Muscle of back (tissue), 3 donors: ENCODE measurements at regions not wholly inside any gene's neighbourhood (a gene's known extent, or its start where the extent isn't known, plus 50 kb on each side); places are given as distances from the start of the nearest gene placed in this dataset.
"Not testable (repeated sequence)": the region's sequence is repeated elsewhere in the genome, so short reads cannot be mapped to it uniquely, and the experiment has no call there.

ENCODE experiments used
- DNase-seq, 3 donors: peaks; one replicate each; pipeline versions ENCODE4 v3.0.0 to v3.0.0-alpha.2; 2013

DNA sequence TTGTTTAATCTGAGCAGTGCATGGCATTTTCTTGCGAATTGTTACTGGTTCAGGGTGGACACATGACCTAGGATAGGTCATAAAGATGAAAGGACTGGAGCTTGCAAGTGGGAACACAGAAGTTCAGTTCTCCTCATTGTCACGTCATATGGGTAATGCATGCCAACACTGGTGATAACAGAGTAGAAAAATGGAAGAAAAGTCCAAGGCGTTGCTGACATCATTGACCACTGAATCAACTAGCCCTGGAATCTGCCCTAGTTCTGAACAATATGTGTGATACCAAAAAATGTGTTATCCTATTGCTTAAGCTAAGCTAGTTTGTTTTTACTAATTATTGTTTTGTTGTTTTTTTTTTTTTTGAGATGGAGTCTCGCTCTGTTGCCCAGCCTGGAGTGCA lies 234.2 kb upstream of the MAF start:
- DNase-seq, result no peak

DNA sequence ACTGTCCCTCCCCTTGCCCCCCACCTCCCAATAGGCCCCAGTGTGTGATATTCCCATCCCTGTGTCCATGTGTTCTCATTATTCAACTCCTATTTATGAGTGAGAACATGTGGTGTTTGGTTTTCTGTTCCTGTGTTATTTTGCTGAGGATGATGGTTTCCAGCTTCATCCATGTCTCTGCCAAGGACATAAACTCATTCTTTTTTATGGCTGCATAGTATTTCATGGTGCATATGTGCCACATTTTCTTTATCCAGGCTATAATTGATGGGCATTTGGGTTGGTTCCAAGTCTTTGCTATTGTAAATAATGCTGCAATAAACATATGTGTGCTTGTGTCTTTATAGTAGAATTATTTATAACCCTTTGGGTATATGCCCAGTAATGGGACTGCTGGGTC lies 233.5 kb upstream of the MAF start:
- not testable (repeated sequence) for DNase-seq

DNA sequence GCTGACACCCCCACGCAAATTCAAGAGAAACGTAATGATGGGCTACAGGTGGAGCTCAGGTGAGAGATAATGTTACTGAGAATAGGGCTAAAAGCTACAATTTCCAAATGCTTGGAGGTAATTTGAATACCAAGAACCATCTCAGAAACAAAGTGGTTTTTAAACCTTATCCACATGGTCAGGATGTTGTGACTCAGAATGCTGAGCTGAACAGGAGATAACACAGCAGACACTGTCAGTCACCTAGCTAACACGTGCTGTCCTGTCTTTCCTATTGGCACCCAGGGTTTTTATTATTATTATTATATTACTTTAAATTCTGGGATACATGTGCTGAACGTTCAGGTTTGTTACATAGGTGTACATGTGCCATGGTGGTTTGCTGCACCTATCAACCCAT lies 233.0 kb upstream of the MAF start:
- DNase-seq, result no peak

DNA sequence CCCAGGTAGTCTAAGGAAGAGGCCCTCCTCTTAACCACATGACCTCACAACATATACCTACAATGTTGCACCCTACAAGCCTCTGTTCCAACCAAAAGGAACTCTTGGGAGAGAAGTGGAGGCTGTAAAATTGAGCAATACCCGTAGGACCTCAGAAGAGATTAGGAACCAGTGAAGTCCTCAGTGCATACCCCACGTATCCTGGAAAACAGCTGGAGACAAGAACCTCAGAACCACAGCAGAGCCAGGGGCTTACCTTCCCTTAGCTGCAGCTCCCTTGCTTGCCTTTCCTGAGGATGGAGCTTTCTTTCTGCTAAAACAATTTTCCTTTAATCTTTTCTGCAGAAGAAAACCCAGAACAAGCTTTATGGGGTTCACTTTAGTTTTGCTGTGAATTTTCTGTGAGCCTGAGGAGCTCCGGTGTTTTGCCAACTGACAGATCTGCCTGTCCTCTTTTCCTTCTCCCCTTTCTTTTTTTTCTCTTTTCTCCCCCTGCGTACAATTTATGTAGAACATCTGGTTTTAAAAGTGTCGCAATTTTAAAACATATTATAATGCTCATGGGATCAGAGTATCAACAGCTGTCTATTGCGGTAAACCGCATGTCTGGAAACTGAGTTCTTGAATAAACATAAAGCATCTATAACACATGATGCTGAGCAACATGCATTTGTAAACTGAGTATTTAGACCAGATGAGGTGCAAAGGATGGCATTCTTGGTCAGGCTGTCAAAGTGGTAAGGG lies 226.4 kb upstream of the MAF start:
- DNase-seq, result peak in 2 of 3 donors; percentile 22 to 72

DNA sequence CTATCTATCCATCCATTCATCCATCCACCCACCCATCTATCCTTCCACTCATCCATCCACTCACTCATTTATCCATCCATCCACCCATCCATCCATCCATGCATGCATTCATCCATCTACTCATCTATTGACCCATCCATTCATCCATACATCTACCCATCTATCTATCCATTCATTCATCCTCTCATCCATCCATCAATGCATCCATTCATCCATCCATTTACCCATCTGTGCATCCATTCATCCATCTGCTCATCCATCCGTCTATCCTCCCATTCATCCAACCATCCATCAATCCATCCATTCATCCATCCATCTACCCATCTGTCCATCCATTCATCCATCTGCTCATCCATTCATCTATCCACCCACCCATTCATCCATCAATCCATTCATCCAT lies 224.5 kb upstream of the MAF start:
- no peak for DNase-seq

DNA sequence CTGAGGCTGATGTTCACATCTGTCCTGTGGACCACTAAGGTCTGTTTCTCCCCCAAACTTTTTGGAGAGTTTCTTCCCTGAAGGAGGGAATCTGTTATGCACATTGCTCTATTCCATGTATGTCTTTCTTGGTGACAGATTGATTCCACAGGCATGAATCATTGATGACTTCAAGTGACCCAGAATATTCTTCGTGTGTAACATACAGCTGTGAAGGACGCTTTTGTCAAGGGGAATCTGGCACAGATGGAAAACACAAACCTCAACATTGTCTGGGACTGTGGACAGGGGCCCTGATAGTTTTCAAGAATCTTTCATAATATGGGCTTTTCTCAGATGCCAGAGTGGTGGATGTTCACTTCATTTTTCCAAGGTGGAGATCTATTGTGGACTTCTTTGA lies 223.1 kb upstream of the MAF start:
- peak in 1 of 3 donors; percentile 41 for DNase-seq

DNA sequence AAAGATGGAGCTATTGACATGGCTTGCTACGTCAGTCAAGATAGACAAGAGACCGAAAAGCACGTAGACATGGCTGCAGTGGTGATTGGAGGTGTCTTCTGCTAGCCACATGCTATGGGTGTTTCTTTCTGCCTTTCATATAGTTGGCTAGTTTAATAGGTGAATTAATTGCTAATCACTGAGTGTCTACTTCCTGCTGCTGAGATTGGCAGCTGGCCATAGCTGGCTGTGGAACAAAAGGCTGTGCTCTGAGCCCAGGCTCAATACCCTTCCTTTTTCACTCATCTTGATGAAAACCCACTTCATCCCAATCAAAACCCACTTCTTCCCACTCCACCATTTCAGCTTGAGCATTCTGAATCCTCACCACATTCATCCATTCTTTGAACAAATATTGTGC lies 221.4 kb upstream of the MAF start:
- no peak for DNase-seq

DNA sequence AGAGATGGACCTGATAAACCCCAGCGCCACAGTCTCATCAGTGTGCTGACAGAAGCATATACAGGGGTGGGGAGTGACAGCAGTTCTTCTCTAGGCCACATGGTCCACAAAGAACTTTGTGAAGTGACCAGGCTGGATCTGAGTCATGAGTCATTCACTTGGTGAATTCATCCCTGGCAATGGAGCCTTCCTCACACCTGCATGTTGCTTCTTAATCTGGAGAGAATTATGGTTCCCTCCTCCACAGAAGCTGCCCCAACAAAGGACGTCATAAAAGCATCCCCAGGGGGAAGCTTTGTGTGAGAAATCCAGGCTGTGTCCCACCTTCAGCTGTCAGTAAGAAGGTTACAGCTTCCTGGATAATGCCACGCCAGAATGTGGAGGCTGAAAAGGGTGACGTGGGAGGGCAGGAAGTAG lies 215.6 kb upstream of the MAF start:
- peak in 2 of 3 donors; percentile 16 to 64 for DNase-seq

DNA sequence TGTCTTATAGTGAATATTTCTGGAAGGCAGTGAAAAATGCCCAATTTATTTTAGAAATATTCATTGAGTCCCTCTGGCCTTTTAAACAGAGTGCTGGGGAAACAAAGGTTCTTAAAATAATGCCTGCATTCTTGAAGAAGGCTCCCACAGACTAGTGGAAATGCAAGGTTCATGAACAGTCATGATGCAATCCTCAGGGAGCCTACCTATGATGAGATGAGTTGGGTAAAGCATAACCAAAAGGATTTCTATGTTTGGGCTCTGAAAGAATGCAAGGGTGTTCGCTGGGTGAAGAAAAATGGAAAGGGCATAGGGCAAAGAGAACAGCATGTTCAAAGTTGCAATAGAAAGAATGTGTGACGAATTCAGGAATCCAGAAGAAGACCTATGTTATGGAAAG lies 214.5 kb upstream of the MAF start:
- DNase-seq, result no peak

DNA sequence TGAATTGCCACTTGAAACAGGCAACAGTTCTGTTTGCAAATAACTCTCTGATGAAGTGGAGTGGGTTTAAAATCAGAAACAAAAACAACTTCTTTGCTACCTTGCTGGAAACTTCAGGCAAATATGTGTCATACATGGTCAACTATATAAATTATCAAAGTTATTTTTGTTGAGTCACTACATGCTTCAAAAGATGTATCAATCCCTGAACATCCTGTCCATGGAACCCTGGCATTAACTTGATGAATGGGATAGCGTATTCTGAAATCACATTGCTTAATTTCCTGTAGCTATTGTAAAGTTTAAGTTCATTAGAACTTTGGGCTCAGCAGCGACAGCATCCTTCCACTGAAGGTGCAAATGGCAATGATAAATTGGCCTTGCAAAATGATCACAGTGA lies 213.6 kb upstream of the MAF start:
- DNase-seq, result no peak

DNA sequence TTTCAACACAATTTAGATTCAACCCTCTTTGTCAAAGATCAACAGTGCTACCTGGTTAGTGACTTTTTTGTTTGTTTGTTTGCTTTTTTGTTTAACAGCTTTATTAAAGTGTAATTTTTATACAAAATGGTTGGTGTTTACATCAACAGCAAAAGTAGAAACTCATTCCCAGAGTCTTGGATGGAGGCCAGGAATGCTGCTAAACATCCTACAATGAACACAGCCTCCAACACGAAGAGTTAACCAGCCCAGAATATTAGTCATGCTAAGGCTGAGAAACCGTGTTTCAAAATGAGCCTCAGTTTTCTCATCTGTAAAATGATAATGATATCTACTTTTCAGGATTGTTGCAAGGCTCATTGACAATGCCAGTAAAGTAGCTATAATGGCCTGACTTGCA lies 211.0 kb upstream of the MAF start:
- no peak for DNase-seq

DNA sequence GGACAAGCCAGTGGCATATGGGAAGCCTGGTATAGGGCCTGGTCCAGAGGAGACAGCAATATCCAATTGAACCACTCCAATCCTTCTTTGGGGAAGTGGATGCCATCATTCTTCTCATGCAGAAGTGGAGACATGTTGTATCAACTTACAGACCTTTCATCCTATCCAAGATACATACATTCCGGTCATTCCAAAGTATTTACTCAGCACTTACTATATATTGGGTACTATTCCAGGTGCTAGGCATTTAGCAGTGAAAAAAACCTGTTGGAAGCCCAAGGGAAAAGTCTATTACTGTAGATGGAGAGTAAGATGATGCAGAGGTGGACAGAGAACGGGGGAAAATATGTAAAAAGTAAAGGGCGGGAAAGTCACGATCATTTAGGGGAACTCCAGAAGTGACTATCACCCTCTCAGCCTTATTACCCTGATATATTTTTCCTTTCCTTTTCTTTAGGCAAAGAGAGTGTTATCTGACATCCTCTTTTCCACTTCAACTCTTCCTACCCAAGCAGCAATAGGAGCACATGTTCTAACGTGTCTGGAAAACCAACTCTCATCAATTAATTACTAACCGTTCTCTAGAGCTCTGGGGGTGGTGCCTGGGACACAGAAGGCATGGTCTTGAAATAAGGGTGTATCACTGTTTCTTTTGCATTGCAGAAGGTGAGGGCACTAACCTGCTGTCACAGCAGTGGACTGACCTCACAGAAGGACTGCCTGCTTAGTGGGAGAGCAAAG lies 210.1 kb upstream of the MAF start:
- no peak for DNase-seq

DNA sequence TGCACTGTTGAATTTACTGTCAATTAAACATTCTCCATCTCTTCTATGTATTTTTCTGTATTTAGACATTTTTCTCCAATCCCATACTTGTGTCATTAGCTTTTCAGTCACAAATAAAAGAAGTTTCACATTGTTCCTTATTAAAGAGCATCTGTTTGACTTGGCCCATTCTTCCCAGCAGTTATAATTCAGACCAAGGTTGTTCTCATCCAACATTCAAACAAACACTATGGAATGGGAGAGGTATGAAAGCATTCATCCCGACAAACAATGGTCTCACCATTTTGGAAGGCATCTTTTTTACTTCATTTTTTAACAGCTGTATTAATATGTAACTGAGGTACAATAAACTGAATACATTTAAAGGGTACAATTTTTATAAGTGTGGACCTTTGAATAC lies 208.8 kb upstream of the MAF start:
- no peak for DNase-seq

DNA sequence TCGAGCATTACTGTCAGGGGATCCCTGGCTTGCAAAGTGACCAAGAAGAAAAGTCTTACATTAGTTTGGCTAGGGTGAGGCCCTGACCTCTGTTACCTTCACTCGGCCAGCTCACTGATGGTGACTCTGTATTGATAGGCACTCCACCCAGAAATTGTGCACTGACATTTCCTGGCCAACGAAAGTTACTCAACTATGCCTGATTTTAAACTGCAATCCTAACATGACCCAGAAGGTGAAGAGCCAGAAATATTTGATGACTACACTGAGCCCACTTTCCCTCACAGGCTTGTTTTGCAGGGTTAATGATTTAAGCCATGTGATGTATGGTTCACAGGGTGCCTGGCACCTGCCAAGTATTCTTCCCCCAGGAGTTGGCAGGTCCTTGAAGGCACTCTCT lies 208.2 kb upstream of the MAF start:
- no peak for DNase-seq

DNA sequence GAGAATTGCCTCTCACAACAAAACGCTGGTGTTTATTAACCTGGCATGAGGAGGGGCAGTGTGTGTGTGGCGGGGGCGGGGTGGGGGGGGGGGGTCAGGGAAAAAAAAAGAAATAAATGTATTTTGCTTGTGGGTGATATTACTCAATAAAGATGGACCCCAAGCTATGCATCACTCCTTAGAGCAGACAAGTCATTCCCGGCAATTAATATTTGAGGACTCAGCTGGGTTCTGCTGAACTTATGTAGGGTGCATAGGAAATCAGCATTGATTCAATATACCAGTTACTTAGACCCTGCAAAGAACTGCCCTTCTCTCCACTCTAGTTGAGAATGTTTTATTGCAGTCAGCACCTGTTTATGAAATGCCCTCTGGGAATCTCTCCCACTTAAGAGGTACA lies 206.2 kb upstream of the MAF start:
- no peak for DNase-seq

DNA sequence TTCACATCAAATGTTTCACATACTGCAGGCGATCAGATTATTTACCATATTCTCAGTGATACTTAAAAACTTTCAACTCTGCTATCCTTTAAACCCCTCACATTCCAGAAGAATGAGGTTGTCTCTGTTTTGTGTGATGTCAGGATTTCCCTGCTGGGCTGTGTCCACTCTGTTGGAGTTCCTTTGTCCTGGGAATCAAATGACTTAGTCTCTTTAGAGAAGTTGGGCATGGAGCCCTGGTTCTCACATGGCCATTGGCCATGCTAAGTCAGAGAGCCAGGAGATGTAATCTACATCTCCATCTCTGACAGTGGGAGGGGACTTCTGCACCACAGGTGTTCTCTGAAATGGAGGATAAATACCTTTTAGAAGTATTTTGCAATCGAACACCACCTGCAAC lies 205.1 kb upstream of the MAF start:
- DNase-seq, result peak in 2 of 3 donors; percentile 22 to 41

DNA sequence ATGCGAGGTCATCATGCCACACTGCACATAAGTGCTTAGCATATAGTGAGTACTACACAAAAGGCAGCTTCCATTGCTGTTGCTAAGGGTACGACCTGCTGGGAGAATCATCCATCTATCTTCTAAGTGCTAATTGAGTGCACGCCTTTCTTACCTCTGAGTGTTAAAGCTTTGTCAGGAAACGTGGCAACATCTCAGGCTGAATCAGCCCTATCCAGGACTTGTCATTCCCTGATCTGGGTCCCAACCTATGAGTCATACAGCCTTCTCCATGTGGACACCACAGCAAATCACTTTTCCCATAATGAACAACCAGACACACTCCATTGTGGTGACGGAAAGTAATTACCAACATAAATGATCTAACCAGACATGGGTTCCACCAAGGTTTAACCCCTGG lies 201.1 kb upstream of the MAF start:
- no peak for DNase-seq

DNA sequence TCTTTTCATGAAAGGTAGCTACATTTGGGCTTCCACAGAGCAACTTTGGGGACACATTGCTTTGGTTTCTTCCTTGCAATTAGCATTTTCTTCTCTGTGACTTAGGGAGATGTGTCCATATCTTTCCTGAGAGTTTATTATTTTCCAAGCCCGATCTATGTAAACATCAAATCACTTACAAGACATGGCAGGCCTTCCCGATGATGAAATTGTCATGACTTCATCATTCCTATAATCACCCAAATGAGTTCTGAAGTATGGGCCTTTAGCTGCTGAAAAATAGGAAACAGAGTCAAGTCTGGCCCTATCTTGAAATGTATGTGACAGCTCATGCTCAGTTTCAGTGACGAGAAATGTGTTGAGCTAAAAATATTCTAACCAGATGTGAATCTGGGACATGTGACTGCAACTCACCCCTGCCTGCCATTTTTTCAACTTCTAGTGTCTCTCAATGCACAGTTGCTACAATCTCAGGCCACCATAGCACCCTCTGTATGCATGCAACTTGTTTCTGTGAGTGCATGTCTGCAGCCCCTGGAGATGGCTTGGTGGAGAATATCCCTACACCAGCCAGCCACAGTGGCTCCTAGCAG lies 199.6 kb upstream of the MAF start:
- DNase-seq, result no peak

DNA sequence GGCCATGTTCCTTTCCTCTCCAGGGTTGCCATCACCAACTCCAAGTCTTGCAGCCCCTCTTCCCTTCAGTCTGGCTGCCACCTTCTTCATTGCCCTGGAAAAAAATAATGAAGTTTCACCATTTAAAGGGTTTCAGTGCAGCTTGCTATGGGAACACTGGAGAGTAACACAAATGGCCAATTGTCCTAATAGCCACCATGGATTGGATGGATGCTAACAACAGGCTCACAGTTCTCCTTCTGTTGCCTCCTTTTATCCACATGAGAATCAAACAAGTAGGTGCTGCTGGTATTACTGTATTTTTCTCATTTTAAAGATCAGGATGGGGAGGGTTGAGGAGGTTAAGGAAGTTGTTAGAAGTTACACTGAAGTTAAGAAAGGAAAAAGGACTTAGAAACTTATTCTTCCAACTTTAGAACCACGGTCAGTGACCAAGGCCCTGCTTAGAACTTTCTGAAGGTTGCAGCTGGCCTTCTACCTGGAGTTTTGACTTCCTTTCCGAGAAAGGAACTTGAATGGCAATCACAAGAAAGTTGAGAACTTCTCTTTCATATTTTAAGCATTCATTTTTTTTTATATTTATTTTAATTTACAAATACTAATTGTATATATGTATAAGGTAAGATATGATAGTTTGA lies 198.0 kb upstream of the MAF start:
- no peak for DNase-seq

DNA sequence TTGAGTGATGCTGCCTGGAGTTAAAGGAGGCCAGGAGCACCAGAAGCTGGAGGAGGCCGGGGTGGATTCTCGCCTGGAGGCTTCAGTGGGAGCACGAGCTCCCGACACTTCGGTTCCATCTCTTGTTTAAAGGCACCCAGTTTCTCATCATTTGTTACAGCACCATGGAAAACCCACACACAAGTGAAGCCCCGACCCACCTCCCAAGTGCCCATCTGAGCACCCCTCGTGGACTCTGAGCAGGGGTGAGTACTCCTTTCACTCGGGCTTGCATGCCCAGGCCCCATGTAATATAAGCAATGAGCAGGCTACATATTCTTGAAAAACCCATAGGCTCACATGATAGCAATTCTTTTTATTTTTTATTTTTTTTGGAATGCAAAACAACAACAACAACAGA lies 196.9 kb upstream of the MAF start:
- DNase-seq, result no peak

DNA sequence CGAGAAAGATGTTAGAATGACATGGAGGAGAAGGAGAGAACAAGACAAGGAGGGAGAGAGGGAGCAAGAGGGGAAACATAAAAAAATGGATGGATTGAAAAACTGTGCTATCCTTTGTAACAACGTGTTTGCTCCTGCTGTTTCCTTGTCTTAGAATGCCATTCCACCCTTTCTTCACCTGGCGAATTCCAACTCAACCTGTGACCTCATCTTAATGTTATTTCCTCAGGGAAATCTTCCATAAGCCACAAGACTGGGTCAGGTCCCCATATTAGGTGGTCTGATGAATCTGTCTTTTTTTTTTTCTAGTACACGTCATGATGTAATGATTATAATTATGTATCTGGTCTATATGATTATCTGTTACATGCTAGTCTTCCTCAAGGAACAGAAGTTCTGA lies 195.0 kb upstream of the MAF start:
- DNase-seq, result no peak

DNA sequence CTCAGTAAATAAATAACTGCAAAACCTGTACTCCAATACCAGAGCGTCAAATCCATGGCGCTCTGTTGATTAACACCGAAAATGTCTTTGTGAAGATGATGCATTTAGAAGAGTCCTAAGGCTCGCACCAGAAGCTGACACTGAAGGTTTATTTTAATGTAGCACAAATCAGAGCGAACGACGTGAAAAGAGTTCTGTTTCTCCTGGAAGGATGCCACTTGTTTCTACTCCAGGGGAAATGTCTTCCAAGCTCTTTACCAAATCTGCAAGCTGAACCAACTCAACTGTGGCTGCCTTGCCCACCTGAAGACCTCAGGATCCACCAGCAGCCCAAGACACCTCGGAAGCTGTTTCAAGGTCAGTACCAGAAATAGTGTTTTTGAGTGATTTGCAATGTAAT lies 194.4 kb upstream of the MAF start:
- DNase-seq, result no peak
